Stomach (tissue), 8 donors: ENCODE measurements at regions not wholly inside any gene's neighbourhood (a gene's known extent, or its start where the extent isn't known, plus 50 kb on each side); places are given as distances from the start of the nearest gene placed in this dataset.

Experiments used
- DNase-seq, 2 donors: peaks; one replicate each; pipeline versions ENCODE4 v3.0.0 to v3.0.0-alpha.2; 2013 to 2019
- H3K27ac ChIP-seq, 5 donors: fragments of 200-600 bp in 4 of 5; sonication (generic) in 4 of 5; one replicate each; pipeline ENCODE4 v1.5.1; 2013 to 2019; ENCODE audit warnings: mild to moderate bottlenecking in 1 of 5, moderate library complexity in 1 of 5
- H3K27me3 ChIP-seq, 3 donors: fragments of 200-600 bp; sonication (generic); one replicate each; pipeline ENCODE4 v1.5.1; 2017 to 2019; ENCODE audit warnings: mixed run types in 1 of 3
- H3K36me3 ChIP-seq, 4 donors: fragments of 200-600 bp; sonication (generic); 1 replicate in 3 of 4; 2 replicates in 1 of 4; pipeline ENCODE4 v1.5.1; 2016 to 2019
- H3K4me1 ChIP-seq, 4 donors: fragments of 200-600 bp; sonication (generic); one replicate each; pipeline ENCODE4 v1.5.1; 2016 to 2019
- H3K4me3 ChIP-seq, 4 donors: fragments of 200-600 bp; sonication (generic) in 3 of 4; one replicate each; pipeline ENCODE4 v1.5.1; 2016 to 2019; ENCODE audit warnings: mild to moderate bottlenecking in 1 of 4
- H3K9me3 ChIP-seq, 4 donors: fragments of 200-600 bp; sonication (generic); one replicate each; pipeline ENCODE4 v1.5.1; 2016 to 2019
- EP300 ChIP-seq: sonication (generic); formaldehyde crosslinking; IDR thresholded peaks from one replicate; pipeline ENCODE4 v1.6.1; 2017; ENCODE audit warnings: antibody characterized with exemption
- POLR2A ChIP-seq, 4 donors: fragments of 450-650 bp; IDR thresholded peaks; one replicate each; pipeline ENCODE4 v1.6.1; 2016; ENCODE audit warnings: antibody characterized with exemption in 4 of 4, control low read depth in 2 of 4, mild to moderate bottlenecking in 1 of 4, moderate library complexity in 1 of 4
- POLR2AphosphoS5 ChIP-seq, 3 donors: sonication (generic); formaldehyde crosslinking; IDR thresholded peaks; one replicate each; pipeline ENCODE4 v1.6.1; 2016; ENCODE audit warnings: antibody characterized with exemption in 3 of 3
- WGBS, 5 donors: extraction: QIAGEN DNeasy Blood & Tissue Kit in 3 of 5; methylation state at CpG; one replicate each; pipeline versions ENCODE4 v1.1.5 to v1.1.7; 2013 to 2018; 5-methylcytosine and 5-hydroxymethylcytosine counted together
- intact Hi-C: fragments of 100-400 bp; cut with DNase I; formaldehyde crosslinking; loops from one replicate; pipeline ENCODE4 v1.15.1; 2023; ENCODE audit warnings: low total_unique reads
- TF ChIP-seq, protein P1 (sequence below), 7 experiments: fragments of 450-650 bp in 4 of 7; fragments of 200-600 bp in 3 of 7; sonication (generic) in 3 of 7; IDR thresholded peaks; one replicate each; pipeline ENCODE4 v1.5.1; 2016 to 2019; ENCODE audit warnings: antibody characterized with exemption in 7 of 7, control low read depth in 2 of 7, mild to moderate bottlenecking in 1 of 7
- donor health status: healthy with polysubstance abuse.
- donor health status: Bipolar disorder and iron deficiency.
- donor health status: healthy.

DNA sequence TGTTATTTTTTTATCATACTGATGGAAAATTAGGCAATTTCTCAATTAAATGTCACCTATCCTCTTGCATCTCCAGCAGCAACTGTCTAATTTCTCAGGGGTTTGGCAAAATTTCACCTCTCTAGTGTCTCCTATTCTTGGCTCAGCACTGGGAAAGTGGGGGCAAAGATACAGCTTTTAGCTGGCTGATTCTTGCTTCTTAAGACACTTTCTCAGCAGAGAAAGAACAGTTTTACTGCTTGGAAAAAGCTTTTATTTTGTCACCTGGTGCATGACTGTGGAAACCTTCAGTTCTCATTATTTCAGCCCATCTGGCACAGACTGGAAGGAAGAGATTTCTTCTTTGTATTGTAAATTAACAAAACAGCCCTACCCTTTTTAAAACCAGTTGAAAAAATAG, 283.6 kb upstream of the SGCD start:
- H3K27ac ChIP-seq: no peak overlapping the region
- no peak for TF ChIP-seq POLR2A (IDR thresholded peaks at IDR 0.05)
- TF ChIP-seq POLR2AphosphoS5 (IDR thresholded peaks at IDR 0.05): no peak
- TF ChIP-seq EP300: no peak
- TF ChIP-seq, protein P1, sequence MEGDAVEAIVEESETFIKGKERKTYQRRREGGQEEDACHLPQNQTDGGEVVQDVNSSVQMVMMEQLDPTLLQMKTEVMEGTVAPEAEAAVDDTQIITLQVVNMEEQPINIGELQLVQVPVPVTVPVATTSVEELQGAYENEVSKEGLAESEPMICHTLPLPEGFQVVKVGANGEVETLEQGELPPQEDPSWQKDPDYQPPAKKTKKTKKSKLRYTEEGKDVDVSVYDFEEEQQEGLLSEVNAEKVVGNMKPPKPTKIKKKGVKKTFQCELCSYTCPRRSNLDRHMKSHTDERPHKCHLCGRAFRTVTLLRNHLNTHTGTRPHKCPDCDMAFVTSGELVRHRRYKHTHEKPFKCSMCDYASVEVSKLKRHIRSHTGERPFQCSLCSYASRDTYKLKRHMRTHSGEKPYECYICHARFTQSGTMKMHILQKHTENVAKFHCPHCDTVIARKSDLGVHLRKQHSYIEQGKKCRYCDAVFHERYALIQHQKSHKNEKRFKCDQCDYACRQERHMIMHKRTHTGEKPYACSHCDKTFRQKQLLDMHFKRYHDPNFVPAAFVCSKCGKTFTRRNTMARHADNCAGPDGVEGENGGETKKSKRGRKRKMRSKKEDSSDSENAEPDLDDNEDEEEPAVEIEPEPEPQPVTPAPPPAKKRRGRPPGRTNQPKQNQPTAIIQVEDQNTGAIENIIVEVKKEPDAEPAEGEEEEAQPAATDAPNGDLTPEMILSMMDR (IDR thresholded peaks at IDR 0.05): no peak
- H3K4me3 ChIP-seq: no peak overlapping the region
- peaks cover 0 to 10% (median 3%) of the 10 kb centered on the region in 4 donors for H3K9me3 ChIP-seq
- intact Hi-C loops: no loop called here
- no peaks in the 10 kb centered on the region for H3K27me3 ChIP-seq
- DNase-seq: no peak
- H3K36me3 ChIP-seq: no peaks in the 10 kb centered on the region
- no peaks in the 10 kb centered on the region for H3K4me1 ChIP-seq

DNA sequence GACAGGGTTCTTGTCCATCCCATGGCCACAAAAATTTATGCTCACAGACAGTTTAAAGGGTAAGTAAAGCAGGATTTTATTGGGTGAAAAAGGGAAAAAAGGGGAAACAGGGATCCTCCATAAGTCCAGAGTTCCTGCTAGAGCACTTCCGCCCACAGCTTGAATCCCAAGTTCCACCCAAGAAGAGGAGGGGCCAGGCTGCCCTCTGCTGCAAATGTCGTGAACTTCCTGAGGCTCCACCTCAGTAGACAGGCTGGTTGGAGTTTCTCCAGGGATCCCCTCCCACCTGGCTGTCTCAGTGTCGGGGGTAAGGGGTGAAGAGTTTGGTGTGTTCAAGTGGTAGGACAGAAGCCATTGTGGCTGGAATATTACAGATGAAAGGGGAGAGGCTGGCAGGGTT, 275.0 kb upstream of the SGCD start:
- no peak for TF ChIP-seq EP300
- no peak for TF ChIP-seq POLR2AphosphoS5 (IDR thresholded peaks at IDR 0.05)
- TF ChIP-seq, protein P1 (IDR thresholded peaks at IDR 0.05): no peak
- TF ChIP-seq POLR2A (IDR thresholded peaks at IDR 0.05): no peak
- H3K4me3 ChIP-seq: no peak overlapping the region
- no peak for DNase-seq

DNA sequence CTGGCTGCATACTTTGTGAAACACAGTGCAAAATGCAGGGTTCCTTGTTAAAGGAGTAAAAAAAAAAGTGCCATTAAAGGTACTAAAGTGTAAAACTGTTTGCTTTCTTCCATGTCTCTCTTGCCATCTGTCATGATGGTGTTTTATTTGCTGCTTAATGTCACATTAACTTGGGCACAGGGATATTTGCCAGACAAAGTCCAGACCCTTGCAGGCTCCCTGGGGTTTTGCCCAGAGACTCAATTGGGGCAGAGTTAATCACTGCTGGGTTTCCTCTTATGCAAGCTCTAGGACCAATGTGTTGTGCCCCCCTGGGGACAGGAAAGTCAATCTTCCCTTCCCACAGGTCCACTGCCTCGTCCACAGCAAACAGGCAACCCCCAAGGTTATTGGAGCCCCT, 274.3 kb upstream of the SGCD start:
- H3K4me1 ChIP-seq: no peaks in the 10 kb centered on the region
- H3K4me3 ChIP-seq: no peak overlapping the region
- H3K27ac ChIP-seq: no peak overlapping the region
- peak in 1 of 2 donors; percentile 14 for DNase-seq
- TF ChIP-seq EP300 (no peak), POLR2A (IDR thresholded peaks at IDR 0.05) (no peak), POLR2AphosphoS5 (IDR thresholded peaks at IDR 0.05) (no peak)
- TF ChIP-seq, protein P1 (IDR thresholded peaks at IDR 0.05): no peak
- H3K27me3 ChIP-seq: no peaks in the 10 kb centered on the region
- 17 to 33% (median 27%) methylated on average over 1 of the region's 1 CpG; no CpG with 5 or more reads in 1 of the 5 donors for WGBS, 5 donors
- no peaks in the 10 kb centered on the region for H3K9me3 ChIP-seq
- intact Hi-C loops: no loop called here
- no peaks in the 10 kb centered on the region for H3K36me3 ChIP-seq

More for the DNA sequence above, 275.0 kb upstream of the SGCD start:
- intact Hi-C loops: no loop called here
- no peaks in the 10 kb centered on the region for H3K36me3 ChIP-seq
- WGBS, 5 donors: 47 to 68% (median 56%) methylated on average over 3 of the region's 3 CpGs; no CpG with 5 or more reads in 1 of the 5 donors
- no peaks in the 10 kb centered on the region for H3K4me1 ChIP-seq
- no peaks in the 10 kb centered on the region for H3K27me3 ChIP-seq
- no peak overlapping the region for H3K27ac ChIP-seq
- H3K9me3 ChIP-seq: no peaks in the 10 kb centered on the region

DNA sequence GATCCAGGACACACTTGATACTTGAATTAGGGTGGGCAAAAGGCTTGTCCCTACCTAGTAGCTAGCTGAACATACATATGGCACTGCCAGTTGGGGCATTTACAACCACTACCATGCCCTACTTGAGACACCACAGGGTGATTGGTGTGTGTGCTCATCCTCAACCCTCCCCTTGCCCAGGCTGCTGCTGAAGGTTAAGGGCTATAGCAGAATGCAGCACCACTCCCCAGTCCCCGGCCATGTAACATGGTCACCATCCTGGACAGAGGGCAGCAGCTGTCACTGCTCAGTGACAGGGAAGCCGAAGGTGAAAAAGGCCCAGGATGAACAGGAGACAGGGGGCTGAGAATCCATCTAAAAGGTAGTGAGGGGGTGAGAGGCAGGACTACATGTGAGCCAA, 273.9 kb upstream of the SGCD start:
- no peak for DNase-seq
- no peak overlapping the region for H3K4me3 ChIP-seq
- TF ChIP-seq POLR2A (IDR thresholded peaks at IDR 0.05): no peak
- TF ChIP-seq EP300: no peak
- TF ChIP-seq, protein P1 (IDR thresholded peaks at IDR 0.05): no peak
- TF ChIP-seq POLR2AphosphoS5 (IDR thresholded peaks at IDR 0.05): no peak
- 50 to 82% (median 69%) methylated on average over 2 of the region's 2 CpGs; no CpG with 5 or more reads in 1 of the 5 donors for WGBS, 5 donors
- H3K36me3 ChIP-seq: no peaks in the 10 kb centered on the region
- intact Hi-C loops: no loop called here
- H3K27me3 ChIP-seq: no peaks in the 10 kb centered on the region
- H3K4me1 ChIP-seq: no peaks in the 10 kb centered on the region
- H3K9me3 ChIP-seq: no peaks in the 10 kb centered on the region
- no peak overlapping the region for H3K27ac ChIP-seq
